NCI-H748 (cell line): ENCODE measurements at regions not wholly inside any gene's neighbourhood (a gene's known extent, or its start where the extent isn't known, plus 50 kb on each side); places are given as distances from the start of the nearest gene placed in this dataset.
A peak's percentile ranks its signal among the peaks of the same experiment; 100 is the strongest.

Source experiments
- DNase-seq: peaks from one replicate; lab custom pipeline; 2025; ENCODE audit not compliant: unreplicated experiment; lab: John Stamatoyannopoulos, UW

DNA sequence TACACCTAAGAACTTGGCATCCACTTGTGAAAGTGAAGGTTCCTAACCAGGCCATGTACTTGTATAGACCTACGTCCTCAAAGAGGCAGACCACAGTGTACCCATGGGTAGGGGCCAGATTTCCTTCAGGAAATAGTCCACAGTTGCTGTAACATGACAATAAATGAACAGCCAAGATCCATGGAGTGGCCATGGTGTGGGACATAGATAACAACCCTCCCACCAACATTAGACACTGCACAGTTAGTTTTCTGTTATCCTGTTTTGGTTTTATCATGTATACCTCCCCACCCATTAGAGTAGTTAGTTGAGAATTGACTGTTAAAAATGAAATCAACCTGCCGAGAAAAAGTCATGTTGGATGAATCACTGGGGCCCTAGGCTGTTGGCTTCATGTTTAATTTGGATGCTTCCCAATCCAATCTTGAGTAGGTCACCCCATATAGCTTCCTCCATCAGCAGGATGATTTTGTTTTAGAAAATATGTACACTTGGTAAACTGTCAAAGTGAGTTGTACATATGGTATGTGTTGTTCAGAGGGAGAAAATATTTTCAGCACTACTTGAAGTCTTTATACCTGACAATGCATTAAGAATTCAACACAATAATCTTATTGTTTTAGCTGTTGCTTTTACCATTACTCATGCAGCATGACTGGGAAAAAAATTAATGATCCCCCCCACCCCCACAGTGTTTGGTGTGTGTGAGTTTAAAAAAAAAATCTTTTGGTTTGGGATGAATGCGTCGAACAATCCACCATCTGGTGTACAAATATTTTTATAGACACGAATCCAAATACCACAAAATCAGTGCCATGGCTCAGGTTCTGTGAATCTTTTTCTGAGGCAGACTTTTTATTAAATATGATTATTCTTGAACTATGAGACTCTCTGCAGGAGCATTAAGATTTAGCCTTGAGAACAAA, 88.3 kb upstream of the ARHGAP29 start:
- DNase-seq: no peak

DNA sequence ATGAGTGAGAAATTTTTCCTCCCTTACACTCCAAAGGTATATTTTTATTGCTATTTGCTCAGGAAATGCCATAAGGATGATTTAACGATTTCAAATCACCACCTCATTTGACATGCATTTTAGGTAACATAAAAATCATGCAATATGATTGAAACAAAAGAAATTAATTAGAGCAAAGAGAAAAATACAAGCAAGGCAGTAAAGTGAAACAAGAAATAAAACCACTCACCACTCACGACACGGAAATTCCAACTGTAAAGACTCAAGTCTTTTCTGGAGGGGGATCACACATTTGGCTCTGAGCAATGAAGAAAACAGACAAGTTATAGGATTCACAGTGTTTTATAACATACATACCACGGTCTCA, 86.8 kb upstream of the ARHGAP29 start:
- no peak for DNase-seq

- no peak for DNase-seq
Observed at GRCh38 chr1:94323311-94324177, 86.2 kb upstream of the ARHGAP29 start.

- DNase-seq: no peak
Observed at GRCh38 chr1:94322696-94323095, 85.3 kb upstream of the ARHGAP29 start.

DNA sequence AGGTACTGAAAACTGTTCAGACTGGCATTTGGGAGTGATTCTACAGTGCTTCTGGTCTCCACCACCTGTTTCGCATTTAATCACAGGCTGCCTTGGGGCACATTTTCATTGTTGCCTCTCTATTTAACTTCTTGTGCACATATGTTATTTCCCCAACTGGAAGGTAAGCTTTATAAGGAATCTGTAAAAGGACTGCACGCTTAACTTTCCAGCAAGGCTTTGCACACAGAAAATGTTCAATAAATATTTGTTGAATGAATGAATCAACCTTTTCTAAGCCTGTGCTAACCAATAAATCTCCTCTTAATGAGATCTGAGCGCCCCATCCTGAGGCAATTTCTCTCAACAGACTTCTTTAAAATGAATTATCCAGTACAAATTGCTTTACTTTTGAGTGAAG, 84.3 kb upstream of the ARHGAP29 start:
- peak; percentile 28 for DNase-seq

DNA sequence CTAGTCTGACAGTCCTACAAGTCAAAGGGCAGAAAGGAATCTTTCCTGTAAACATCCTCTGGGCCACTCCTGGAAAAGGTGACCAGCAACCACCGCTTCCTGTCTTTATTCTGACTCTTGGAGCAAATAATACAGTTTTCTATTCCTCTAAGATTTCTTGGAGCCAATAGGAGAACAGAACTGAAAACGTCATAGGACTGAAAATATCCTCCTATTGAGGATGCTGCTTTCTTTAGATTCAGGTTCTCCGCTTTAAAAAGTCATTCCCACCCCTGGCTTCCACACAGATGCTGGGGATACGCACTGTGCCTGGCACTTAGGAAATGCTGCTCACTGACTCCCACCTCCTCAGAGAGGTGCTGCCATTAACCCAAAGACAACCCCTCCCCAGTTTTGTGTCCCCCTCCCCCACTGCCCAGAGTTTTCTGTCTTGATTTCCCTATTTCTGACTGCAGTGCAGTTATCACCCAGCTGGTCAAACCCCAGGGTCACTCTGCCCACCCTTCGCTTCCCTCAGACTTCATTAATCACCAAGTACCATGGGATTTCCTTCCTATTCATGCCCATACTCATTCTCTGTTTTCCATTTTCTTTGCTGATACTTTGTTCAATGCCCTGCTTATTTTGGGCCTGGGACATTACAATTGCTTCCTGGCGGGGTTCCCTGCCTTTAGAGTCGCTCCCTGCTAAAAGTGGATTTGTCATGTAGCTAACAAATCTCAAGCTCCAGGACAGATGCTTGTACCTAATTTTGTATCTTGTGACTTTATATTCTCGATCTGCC, 82.1 kb upstream of the ARHGAP29 start:
- DNase-seq: no peak

DNA sequence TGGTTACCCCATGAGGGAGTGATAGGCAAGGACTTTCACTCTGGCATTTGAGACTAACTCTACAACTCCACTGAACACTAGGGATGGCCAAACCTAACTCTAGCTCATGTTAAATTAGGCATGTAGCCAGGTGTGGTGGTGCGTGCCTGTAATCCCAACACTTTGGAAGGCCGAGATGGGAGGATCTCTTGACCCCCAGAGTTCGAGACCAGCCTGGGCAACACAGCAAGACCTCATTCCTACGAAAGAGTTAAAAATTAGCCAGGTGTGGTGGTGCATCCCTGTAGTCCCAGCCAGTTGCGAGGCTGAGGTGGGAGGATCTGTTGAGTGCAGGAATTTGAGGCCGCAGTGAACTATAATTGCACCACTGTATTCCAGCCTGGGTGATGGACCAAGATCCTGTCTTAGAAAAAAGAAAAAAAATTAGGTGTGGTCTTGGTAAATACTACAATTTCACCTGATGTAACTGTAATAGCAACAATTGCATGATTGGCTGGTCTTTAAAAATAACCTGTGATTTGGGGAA, 81.2 kb upstream of the ARHGAP29 start:
- no peak for DNase-seq

DNA sequence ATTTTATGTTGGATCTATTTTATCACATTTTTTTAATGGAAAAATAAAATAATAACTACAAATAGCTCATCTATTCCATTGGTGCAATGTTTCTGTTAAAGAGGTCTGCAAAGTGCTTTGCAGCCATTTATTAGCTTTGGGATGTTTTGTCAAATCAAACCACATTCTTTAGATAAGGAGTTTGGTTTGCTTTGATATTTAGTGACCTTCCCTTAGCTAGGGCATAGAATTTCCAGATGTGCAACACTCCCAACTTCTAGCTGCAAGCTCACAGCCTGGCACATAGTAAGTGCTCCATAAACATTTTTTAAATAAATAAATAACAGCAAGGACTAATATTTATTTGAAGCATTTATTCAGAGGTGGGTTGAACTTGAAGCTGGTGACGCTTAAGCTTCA, 80.4 kb upstream of the ARHGAP29 start:
- no peak for DNase-seq

- DNase-seq: no peak
Observed at GRCh38 chr1:94316836-94317789, 79.7 kb upstream of the ARHGAP29 start.

DNA sequence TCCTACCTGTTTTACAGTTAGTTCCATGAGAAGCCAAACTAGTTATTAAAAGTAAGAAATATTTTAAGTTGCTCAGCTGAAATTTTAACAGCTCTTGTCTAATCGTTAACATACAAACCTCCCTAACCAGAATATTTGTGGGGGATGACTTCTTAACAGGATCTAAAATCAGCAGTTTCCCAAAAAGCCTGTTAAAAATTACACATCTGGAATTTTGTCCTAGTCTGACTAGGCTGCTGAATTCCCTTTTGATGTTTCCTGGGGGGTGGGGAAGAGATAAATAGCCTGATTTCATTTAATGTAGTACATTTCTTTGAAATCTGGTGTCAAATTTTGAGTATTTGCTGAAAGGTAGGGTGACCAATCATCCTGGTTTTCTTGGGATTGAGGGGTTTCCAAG, 78.8 kb upstream of the ARHGAP29 start:
- no peak for DNase-seq

- DNase-seq: no peak
Observed at GRCh38 chr1:94315552-94316116, 78.2 kb upstream of the ARHGAP29 start.

DNA sequence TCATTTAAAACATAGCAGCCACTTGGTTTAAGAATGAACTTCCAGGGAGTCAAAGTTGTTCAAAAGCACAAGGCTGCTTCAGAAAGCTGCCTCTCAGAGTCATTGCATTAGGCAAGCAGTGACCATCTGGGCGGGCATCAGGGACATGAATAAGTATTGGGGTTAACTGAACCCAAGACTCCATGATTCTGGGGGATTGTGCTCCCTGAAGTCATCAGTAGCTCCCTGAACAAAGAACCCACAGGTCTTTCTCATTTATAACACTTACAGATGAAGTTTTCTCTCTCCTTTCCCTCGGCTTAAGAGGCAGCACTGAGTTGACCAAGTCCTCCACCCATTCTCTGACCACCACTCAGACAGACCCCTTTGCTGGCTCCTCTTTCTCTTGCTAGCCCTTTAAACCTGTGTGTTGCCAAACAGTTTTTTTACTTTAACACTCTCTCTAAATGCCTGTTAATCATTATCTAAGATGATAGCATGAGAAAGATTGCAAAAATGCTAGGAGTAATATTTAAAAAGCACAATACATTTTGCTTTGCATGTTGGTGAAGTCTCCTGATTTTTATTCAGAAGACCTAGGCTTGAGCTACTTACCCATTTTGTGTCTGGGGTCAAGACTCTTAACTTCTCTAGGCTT, 77.0 kb upstream of the ARHGAP29 start:
- no peak for DNase-seq

DNA sequence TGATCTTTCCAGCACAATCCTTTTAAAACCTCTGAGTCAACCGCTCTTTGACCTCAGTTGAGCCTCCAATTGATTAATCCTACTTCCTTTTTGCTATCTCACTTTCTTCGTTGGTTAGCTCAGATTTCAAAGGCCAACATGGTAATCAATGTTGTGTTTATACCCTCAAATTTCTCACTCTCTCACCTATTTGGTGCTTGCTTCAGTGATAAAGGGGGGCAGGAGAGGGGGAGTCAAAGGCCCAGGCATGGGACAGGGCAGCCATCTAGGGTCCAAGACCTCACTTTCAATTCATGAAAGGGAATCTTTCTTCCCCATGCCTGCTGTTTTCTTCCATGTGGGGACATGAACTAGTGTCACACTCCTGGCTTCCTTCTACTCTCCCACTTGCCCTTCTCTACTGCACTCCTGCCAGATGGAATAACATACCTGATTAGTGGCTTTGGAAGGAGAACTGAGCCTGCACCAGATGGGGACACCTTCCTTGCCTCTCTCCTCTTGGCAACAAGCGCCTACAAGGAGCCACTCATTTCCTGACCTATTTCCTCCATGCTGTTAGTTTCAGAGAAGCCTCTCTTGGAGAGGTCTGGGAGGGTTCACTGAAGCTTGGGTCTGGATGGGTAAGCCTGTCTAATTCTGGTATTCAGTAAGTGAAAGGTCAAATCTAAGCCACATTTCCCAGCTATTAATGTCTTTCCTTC, 73.3 kb upstream of the ARHGAP29 start:
- DNase-seq: no peak

DNA sequence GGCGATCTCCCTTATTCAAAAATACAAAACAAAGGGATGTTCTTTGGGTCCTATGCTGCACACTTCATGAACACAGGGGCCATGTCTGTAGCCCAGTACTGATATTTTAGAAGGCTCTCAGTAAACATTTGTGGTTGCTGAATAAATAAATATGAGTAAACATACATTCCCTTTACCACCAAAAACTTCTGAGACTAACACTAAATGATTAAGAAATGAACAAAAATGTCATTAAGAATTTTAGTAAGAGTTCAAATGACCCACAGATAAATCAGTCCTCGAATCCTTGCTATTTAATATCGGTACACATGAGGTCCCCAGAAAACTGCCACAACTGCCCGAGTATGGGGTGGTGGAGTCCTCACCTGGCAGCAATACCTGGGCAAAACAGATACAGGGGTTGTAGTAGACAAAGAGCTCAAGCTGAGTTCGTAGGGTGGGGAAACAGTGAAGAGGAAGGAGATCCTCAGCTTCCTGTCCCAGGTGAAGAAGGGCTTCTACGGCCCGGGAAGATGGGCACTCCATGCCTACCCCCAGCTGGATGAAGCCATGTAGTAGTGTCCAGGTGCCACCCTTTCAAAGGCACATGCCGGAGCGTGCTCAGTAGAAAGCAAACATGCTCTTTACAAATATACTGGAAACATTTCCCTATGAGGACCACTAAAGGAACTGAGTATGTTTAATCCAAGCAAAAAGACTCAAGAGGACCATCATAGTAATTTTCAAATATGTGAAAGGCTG, 72.6 kb upstream of the ARHGAP29 start:
- DNase-seq: no peak

DNA sequence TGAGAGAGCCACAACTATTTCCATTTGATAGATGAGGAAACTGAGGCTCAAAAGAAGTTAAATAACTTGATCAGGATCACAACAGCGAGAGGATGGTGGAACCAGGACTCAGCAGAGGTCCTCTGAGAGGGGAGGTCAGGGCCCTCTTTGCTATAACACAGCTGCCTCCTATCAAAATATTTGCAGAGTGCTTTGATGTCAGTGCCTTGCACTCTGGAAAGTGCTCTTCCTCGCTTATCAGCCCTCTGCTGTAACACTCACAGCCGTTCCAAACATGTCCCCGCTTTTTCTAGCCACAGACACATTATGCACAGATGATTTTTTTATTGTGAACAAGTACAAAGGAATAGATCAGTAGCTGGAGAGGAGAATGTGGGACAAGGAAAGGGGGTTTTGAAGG, 71.8 kb upstream of the ARHGAP29 start:
- DNase-seq: peak; percentile 12

GRCh38 chr1:94306521-94306920, 69.1 kb upstream of the ARHGAP29 start:
- DNase-seq: no peak

DNA sequence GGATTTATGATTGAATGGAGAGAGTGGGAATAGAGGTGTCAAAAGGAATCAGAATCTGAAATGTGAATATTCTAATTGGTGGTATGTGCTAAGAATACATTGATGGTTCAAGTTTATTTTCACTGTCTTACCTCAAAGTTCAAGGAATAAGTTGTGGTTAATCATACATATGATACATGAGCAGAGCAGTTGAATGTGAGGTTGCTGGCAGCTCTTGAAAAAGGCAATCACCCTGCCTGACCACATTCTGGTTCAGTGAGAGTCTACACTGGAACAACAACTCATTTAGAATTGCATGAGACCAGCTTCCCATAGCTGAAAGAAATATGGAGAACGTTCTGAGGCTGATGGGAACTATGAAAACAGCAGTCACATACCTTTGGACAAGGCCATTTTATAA, 68.3 kb upstream of the ARHGAP29 start:
- DNase-seq: no peak

DNA sequence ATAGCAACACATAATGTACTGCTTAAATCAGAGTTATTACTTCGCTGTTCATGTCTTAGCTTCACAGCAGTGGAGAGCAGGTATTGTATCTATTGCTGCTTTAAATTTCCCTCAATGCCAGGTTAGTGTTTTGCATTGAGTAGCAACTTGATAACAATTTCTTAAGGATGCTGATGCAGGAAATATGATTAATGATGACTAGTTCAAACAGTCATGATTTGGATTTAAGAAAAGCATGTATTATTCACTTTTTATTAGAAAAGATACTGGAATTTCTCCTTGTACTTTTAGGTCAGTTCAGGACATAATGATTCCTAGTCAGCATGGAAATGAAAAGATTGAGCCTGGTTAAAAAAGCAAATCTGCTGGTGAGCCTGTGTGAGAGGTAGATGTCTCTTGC, 67.2 kb upstream of the ARHGAP29 start:
- no peak for DNase-seq
